ENCODE measurements at regions not wholly inside any gene's neighbourhood (a gene's known extent, or its start where the extent isn't known, plus 50 kb on each side); places are given as distances from the start of the nearest gene placed in this dataset.

- Histone ChIP-seq H3K4me1 (no peaks in the 10 kb centered on the region), H3K27ac (no peak overlapping the region), H3K36me3 (no peaks in the 10 kb centered on the region), H3K9me3 (no peaks in the 10 kb centered on the region), H3K4me3 (no peak overlapping the region), H3K27me3 (no peaks in the 10 kb centered on the region)
- no peak for DNase-seq (ENCODE audit: low spot score)
- no peak for TF ChIP-seq CTCF (IDR thresholded peaks at IDR 0.05)
These were observed 169.3 kb upstream of the FSTL4 start for GRCh38 chr5:133781436-133782225.

GRCh38 chr5:133780619-133781280 lies 168.4 kb upstream of the FSTL4 start:
- Histone ChIP-seq H3K27ac (no peak overlapping the region), H3K4me1 (no peaks in the 10 kb centered on the region), H3K9me3 (no peaks in the 10 kb centered on the region), H3K4me3 (no peak overlapping the region), H3K27me3 (no peaks in the 10 kb centered on the region), H3K36me3 (no peaks in the 10 kb centered on the region)
- no peak for TF ChIP-seq CTCF (IDR thresholded peaks at IDR 0.05)
- DNase-seq (ENCODE audit: low spot score): no peak

GRCh38 chr5:133779828-133780475 lies 167.6 kb upstream of the FSTL4 start:
- H3K36me3 ChIP-seq: no peaks in the 10 kb centered on the region

GRCh38 chr5:133778636-133779035 lies 166.3 kb upstream of the FSTL4 start:
- Histone ChIP-seq H3K27me3 (no peaks in the 10 kb centered on the region), H3K36me3 (no peaks in the 10 kb centered on the region), H3K9me3 (no peaks in the 10 kb centered on the region), H3K27ac (no peak overlapping the region), H3K4me3 (no peak overlapping the region), H3K4me1 (no peaks in the 10 kb centered on the region)
- TF ChIP-seq CTCF (IDR thresholded peaks at IDR 0.05): no peak
- no peak for DNase-seq (ENCODE audit: low spot score)

More at GRCh38 chr5:133779828-133780475, 167.6 kb upstream of the FSTL4 start:
- Histone ChIP-seq H3K4me3 (no peak overlapping the region), H3K4me1 (no peaks in the 10 kb centered on the region), H3K9me3 (no peaks in the 10 kb centered on the region), H3K27ac (no peak overlapping the region), H3K27me3 (no peaks in the 10 kb centered on the region)
- no peak for DNase-seq (ENCODE audit: low spot score)
- TF ChIP-seq CTCF (IDR thresholded peaks at IDR 0.05): no peak

GRCh38 chr5:133777951-133778350 lies 165.6 kb upstream of the FSTL4 start:
- no peak for DNase-seq (ENCODE audit: low spot score)
- no peak for TF ChIP-seq CTCF (IDR thresholded peaks at IDR 0.05)
- H3K9me3 ChIP-seq: no peaks in the 10 kb centered on the region
- no peaks in the 10 kb centered on the region for H3K36me3 ChIP-seq
- H3K4me1 ChIP-seq: no peaks in the 10 kb centered on the region
- no peaks in the 10 kb centered on the region for H3K27me3 ChIP-seq
- H3K27ac ChIP-seq: no peak overlapping the region
- no peak overlapping the region for H3K4me3 ChIP-seq

Data from right atrium auricular region (tissue), 2 donors.